Stimulated activated effector memory CD8-positive, alpha-beta T cell treated with anti-CD3 and anti-CD28 coated beads, Interleukin-12 subunit alpha, Interleukin-12 subunit beta, amount 100 ng/mL, for 72 hours (primary cell): ENCODE measurements at regions not wholly inside any gene's neighbourhood (a gene's known extent, or its start where the extent isn't known, plus 50 kb on each side); places are given as distances from the start of the nearest gene placed in this dataset.
"Not testable (repeated sequence)": the region's sequence is repeated elsewhere in the genome, so short reads cannot be mapped to it uniquely, and the experiment has no call there.

ENCODE experiments used
- ATAC-seq: fragments of 150-1000 bp; cut with Tn5 transposase; 2 replicates; pipeline ENCODE4 v1.10.0; 2021
- DNase-seq, 2 donors: peaks; one replicate each; pipeline ENCODE4 v3.0.0; 2021 to 2022; ENCODE audit warnings: low spot score in 2 of 2
- H3K27ac Mint-ChIP-seq: one replicate; pipeline ENCODE4 v1.8.0; 2022; ENCODE audit warnings: mild to moderate bottlenecking, mixed read lengths
- H3K36me3 Mint-ChIP-seq: one replicate; pipeline ENCODE4 v1.8.0; 2022; ENCODE audit warnings: mild to moderate bottlenecking, mixed read lengths
- H3K4me1 Mint-ChIP-seq: one replicate; pipeline ENCODE4 v1.8.0; 2022; ENCODE audit warnings: mixed read lengths
- H3K4me3 Mint-ChIP-seq: one replicate; pipeline ENCODE4 v1.8.0; 2022; ENCODE audit warnings: mild to moderate bottlenecking, mixed read lengths
- H3K9me3 Mint-ChIP-seq: one replicate; pipeline ENCODE4 v1.8.0; 2022; ENCODE audit warnings: mixed read lengths

DNA sequence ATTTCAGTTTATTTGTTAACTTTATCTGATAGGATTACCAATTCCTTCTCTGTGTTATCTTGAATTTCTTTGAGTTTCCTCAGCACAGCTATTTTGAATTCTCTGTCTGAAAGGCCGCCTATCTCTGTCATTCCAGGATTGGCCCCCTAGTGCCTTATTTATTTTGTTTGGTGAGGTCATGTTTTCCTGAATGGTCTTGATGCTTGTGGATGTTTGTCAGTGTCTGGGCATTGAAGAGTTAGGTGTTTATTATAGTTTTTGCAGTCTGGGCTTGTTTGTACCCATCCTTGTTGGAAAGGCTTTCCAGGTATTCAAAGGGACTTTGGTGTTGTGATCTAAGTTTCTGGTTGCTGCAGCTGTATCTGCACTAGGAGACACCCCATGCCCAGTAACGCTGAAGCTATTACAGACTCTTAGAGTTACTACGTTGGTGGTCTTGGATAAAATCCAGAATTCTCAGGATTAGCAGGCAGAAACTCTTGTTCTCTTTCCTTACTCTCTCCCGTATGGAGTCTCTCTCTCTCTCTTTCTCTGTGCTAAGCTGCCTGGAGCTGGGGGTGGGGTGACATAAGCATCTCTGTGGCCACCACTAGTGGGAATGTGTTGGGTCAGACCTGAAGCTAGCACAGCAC lies 76.7 kb upstream of the WIPF3 start:
- H3K36me3 Mint-ChIP-seq, H3K4me3 Mint-ChIP-seq, H3K9me3 Mint-ChIP-seq, ATAC-seq, DNase-seq, H3K27ac Mint-ChIP-seq, H3K4me1 Mint-ChIP-seq: not testable (repeated sequence)

DNA sequence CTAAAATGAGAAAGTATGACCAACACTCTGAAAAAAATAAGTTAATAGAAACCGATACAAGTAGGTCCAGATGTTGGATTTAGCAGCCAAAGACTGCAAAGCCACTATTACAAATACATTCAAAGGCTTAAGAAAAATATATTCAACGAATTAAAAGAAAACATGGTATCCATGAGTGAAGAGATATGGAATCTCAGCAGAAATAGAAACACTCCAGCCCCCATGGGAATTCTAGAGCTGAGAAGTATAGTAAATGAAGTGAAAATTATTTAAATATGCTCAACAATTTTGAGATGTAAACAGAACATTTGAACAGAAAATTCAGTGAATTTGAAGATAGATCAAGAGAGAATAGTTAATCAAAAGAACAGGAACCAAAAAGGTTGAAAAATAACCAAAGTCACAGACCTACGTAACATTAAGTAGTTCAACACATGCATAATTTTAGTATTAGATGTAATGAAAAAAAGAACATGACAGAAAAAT lies 72.0 kb upstream of the WIPF3 start:
- H3K9me3 Mint-ChIP-seq: no peaks in the 10 kb centered on the region
- no peaks in the 10 kb centered on the region for H3K4me1 Mint-ChIP-seq
- H3K4me3 Mint-ChIP-seq: no peak overlapping the region
- no peak for DNase-seq
- ATAC-seq: no peak
- no peaks in the 10 kb centered on the region for H3K36me3 Mint-ChIP-seq
- H3K27ac Mint-ChIP-seq: no peak overlapping the region

DNA sequence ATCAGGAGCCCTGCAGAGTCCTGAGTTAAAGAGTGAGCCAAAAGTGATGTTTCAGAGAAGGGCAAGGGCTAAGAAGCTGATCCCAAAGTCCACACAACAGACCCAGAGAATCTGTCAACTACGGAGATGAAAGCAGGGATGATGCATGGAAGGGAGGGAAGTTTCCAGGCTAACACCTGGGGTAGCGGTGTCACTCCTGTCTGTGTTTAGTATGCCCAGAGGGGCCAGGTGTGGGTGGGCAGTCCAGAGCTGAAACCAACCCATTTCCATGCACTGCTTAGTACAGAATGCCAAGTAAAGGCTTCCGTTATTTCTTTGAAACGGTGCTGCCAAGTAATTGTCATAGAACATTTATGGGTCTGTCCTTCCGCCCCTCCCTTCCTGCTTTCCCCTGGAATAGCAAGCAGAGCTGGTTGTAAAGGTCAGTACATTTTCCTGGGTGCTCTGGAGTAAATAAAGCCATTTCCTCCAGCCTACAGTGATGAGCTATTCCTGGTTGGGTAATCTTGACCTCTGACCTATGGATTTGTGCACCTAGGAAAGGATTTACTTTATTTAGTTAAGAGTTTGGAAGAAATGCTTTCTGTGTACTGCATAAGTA lies 58.6 kb upstream of the WIPF3 start:
- not testable (repeated sequence) for H3K9me3 Mint-ChIP-seq, H3K4me3 Mint-ChIP-seq, H3K36me3 Mint-ChIP-seq, ATAC-seq, H3K27ac Mint-ChIP-seq, H3K4me1 Mint-ChIP-seq, DNase-seq

DNA sequence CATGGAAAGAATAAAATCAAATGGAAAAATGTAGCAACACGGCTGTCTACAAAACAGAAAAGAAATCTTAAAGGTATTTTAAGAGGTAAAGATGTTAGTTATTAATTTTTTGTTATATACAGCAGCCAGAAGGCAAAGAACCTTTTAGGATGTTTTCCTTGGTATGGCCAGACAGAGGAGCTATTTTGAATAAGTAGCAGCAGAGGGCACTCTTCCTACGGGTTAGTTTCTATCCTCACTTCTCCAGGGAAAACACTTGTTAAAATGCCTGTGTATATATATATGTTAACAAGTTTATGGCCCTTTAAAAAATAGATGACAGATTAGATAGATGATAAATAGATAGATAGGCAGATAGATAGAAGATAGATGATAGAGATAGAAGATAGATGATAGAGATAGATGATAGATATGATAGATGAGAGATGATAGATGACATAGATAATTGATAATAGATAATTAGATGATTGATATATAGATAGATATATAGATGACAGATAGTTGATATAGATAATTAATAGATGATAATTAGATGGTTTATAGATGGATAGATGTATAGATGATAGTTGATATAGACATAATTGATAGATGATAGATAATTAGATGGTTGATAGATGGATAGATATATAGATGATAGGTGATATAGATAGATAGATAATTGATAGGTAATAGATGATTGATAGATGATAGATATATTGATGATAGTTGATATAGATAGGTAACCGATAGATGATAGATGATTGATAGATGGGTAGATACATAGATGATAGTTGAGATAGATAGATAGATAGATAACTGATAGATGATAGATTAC lies 57.8 kb upstream of the WIPF3 start:
- Mint-ChIP-seq H3K4me3 (no peak overlapping the region), H3K9me3 (no peaks in the 10 kb centered on the region), H3K36me3 (no peaks in the 10 kb centered on the region), H3K27ac (no peak overlapping the region), H3K4me1 (no peaks in the 10 kb centered on the region)
- DNase-seq (no peak), ATAC-seq (no peak)

DNA sequence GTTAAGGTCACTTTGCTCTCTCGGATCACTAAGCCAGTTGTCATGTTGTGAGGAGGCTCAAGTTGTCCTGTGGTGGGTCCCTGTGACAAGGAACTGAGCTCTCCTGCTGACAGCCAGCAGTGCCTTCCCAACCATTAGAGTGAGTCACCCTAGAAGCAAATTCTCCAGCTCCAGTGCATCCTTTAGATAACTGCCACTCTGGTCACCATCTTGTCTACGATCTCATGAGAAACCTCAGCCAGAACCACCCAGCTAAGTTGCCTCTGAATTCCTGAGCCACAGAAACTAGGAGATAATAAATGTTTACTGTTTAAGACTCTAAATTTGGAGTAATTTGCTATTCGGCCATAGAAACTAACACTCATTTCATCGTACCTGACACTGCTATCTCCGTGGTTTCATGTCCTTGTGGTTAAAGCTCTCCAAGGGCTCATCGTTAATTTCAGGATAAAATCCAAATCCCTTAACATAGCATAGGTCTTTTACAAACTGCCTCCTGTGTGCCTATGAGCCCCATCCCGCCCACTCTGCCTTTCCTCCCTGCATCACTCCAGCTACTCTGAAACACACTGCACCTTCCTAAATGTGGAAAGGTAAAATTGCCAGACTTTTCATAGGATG lies 56.5 kb upstream of the WIPF3 start:
- DNase-seq (no peak), ATAC-seq (no peak)
- Mint-ChIP-seq H3K9me3 (no peaks in the 10 kb centered on the region), H3K27ac (no peak overlapping the region), H3K36me3 (no peaks in the 10 kb centered on the region), H3K4me3 (no peak overlapping the region), H3K4me1 (no peaks in the 10 kb centered on the region)

DNA sequence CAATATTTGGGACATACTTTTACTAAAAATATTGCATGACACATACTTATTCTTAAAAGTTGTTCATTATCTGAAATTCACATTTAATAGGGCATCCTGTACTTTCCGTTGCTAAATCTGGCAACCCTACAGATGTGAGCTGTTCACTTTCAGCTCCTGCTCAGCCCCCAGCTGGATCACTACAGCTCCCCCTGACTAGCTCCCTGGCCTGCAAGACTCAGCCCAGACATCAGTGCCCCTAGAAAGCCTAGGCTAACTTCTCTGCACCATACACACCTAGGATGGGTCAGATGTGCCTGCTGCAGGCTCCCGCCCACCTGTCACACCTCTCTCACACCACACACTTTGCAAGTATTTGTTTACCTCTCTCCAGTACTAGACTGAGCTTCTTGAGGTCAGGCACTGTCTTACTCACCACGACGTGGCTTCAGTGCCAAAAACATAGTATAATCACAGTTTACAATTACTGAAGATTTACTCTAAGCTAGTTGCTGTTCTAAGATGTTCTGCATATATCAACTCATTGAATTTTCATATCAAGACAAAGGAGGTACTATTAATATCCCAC lies 55.9 kb upstream of the WIPF3 start:
- not testable (repeated sequence) for H3K27ac Mint-ChIP-seq, DNase-seq, H3K4me3 Mint-ChIP-seq, H3K36me3 Mint-ChIP-seq, H3K9me3 Mint-ChIP-seq, H3K4me1 Mint-ChIP-seq
- peak; percentile 73 for ATAC-seq

DNA sequence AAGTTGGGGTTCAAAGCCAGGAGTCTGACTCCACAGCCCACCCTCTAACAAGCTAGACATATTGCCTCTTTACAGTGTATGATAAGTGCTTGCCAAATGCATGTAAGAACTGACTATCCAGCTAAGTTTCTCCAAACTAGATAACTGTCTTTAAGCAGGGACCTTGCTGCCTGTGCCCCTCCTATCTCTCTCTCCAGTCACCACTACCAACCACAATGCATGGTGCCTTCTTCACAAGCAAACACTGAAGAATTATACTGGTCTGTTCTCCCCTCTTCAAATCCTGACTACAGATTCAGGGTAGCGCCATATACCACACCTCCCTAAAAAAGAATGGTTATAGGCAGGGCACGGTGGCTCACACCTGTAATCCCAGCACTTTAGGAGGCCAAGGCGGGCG lies 55.3 kb upstream of the WIPF3 start:
- not testable (repeated sequence) for H3K9me3 Mint-ChIP-seq, H3K36me3 Mint-ChIP-seq, H3K27ac Mint-ChIP-seq, H3K4me1 Mint-ChIP-seq, ATAC-seq, DNase-seq, H3K4me3 Mint-ChIP-seq

DNA sequence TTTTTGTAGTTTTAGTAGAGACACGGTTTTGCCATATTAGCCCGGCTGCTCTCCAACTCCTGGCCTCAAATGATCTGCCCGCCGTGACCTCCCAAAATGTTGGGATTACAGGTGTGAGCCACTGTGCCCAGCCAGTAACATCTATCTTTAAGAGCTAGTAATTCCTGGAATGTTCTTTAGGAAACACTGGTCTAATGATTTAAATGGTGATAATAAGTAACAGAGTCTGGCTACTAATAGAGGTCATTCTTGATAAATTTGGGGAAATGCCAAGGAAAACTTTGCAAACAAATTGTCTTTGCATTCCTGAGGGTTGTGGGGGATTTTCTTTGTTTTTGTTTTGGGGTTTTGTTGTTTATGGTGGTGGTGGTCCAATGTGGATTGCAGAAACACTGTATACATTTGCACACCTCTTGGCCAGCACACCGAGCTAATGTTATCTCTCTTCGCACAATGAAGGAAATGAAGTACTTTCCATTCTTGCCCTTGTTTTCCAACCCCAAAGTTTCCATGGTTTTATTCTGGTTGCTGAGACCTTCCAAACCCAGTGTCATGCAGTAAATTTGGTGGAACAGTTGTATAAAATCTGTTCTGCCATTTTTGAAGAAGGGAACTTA lies 51.3 kb upstream of the WIPF3 start:
- DNase-seq: no peak
- no peak overlapping the region for H3K27ac Mint-ChIP-seq
- ATAC-seq: no peak
- H3K4me1 Mint-ChIP-seq: no peaks in the 10 kb centered on the region
- H3K4me3 Mint-ChIP-seq: no peak overlapping the region
- H3K36me3 Mint-ChIP-seq: no peaks in the 10 kb centered on the region
- no peaks in the 10 kb centered on the region for H3K9me3 Mint-ChIP-seq
